GM21737 (cell line): ENCODE measurements at regions not wholly inside any gene's neighbourhood (a gene's known extent, or its start where the extent isn't known, plus 50 kb on each side); places are given as distances from the start of the nearest gene placed in this dataset.
"Not testable (repeated sequence)": the region's sequence is repeated elsewhere in the genome, so short reads cannot be mapped to it uniquely, and the experiment has no call there.

Experiments used
- ATAC-seq: cut with Tn5 transposase; IDR thresholded peaks from one replicate; pipeline ENCODE4 v1.9.1; 2021; ENCODE audit warnings: mild to moderate bottlenecking, moderate library complexity; ENCODE audit not compliant: unreplicated experiment

GRCh38 chr5:152523964-152524363, 118.9 kb upstream of the NMUR2 start:
- no peak for ATAC-seq

DNA sequence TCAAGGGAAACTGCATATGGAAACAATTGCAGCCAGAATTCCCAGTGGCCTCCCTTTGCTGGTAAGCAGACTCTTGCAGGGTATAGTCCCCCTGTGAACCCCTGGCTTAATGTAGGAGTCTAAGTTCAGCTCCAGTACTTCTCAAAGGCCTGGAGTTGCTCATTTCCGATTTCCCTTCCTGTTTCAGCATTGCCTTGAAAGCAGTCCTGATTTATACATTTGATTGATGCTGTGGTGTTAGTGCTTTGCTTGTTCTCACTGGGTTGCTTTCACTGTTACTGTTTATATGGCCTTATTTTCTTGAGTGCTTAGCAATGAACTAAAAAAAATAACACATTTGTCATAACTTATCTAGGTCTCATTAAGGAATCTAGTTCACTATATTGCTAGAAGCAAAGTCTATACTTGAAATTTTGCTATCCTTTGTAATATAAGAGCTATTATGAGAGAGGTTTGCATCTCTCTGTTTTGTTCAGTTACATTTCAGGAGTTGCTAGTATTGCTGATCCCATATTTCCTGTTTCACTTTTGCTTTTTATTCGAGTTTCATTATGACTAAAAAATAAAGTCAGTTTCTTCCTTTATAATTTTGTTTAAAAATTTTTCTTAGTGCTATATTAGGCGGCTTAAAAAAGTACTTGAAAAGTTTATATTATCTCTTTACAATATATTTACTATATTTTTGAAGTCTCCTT, 122.4 kb upstream of the NMUR2 start:
- ATAC-seq = peak; percentile 66

- ATAC-seq = no peak
These were observed 124.4 kb upstream of the NMUR2 start for GRCh38 chr5:152529440-152529839.

DNA sequence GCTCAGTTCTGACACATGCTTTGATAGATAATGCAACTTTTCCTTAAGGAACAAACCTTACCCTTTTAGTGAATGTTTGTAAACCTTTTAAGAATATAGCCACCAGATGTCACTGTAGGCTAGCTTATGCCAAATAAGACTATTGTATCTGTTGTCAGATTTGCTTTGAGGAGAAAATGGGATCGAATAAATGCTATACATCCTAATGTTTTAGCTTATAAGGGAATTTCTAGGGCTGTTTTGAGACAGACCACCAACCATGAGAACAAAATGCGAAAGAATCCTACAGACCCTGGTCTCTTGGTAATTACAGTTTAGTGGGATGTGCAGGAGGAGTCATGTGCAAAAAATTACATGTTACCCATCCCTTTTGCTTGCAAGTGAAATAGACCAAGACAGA, 127.6 kb upstream of the NMUR2 start:
- ATAC-seq = no peak

DNA sequence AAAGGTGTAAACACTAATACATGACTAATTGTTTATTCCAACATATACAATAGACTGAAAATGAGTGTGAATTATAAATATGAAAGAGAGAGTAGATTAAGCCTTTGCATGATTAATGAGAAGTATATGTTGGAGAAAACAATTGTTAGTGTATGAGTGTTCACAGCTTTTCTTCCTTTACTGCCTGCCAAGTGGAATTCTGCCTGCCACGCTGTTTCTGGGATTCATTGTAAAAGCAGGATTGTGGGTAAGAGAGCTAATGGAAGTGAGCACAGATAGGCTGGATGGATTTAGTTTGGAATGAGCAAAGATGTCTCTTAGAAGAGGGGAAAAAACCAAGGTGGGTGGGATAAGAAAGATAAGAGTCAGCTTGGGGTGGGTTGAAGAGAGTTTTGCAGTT, 129.6 kb upstream of the NMUR2 start:
- ATAC-seq = no peak

DNA sequence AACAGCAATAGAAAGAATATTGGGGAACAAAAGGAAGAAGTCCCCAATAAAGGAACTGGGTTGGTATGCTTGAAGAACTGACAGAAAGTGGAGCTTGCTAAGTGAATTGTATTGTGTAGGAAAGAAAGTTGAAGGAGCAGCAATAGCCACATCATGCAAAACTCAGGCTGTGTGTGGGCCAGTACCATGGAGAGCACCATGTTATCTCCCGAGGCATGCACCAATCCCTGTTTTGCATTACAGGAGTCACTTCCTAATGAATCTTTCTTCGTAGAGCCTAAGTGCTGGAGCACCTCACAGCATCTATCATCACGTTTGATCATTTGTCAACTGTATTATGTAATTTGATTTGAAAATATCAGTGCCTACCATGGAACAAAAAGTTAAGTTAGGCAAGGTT, 137.7 kb upstream of the NMUR2 start:
- no peak for ATAC-seq

GRCh38 chr5:152546493-152546892, 141.4 kb upstream of the NMUR2 start:
- no peak for ATAC-seq

DNA sequence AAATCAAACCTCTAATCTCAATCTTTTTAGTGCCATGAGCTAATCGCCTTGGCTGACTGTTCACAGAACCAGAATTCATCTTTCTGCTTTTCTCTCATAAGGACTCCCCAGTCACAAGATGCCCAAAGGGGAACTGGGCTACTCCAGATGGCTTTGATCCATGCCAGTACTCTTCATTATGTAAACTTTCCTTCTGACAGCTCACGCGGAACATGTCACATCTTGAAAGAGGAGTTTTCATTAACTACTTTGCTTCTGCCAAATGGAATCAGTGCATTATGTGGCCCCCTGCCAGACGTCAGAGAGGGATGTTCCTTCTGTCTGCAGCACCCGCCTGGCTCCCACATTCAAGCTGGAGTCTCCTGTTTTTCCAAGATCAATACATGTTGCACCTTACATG, 142.1 kb upstream of the NMUR2 start:
- ATAC-seq = no peak

DNA sequence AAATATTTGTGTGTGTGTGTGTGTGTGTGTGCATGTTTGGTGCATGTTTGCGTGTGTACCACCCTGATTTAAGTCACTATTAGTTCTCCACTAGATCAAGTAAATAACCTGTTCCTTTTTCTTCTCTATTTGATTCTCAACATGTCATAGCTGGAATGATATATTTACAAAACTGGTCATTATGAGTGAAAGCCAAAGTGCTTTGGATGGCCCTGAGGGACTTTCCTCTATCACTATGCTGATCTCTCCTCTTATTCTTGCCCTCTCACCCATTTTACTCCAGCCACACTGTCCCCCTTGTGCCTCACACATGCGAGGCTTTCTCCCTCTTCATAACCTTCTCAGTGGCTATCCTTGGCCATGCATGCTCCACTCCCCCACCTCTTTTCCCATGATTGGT, 144.6 kb upstream of the NMUR2 start:
- no peak for ATAC-seq

DNA sequence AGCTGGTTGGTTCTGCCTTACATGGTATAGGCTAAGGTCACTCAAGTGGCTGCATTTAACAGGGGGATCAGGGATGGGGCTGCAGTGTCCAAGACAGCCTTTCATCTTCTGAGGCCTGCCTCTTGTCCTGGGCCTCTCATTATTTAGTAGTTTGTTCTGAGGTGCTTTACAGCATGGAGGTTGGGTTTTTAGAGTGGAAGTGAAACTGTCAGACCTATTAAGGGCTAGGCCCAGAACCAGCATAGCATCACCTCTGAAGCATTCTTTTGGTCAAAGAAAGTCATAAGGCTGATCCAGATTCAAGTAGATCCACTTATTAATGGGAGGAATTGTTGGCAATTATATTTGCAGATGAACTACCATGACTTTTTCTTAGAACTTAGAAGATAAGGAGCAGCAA, 146.0 kb upstream of the NMUR2 start:
- ATAC-seq = no peak

GRCh38 chr5:152556784-152557183, 151.7 kb upstream of the NMUR2 start:
- ATAC-seq = no peak

DNA sequence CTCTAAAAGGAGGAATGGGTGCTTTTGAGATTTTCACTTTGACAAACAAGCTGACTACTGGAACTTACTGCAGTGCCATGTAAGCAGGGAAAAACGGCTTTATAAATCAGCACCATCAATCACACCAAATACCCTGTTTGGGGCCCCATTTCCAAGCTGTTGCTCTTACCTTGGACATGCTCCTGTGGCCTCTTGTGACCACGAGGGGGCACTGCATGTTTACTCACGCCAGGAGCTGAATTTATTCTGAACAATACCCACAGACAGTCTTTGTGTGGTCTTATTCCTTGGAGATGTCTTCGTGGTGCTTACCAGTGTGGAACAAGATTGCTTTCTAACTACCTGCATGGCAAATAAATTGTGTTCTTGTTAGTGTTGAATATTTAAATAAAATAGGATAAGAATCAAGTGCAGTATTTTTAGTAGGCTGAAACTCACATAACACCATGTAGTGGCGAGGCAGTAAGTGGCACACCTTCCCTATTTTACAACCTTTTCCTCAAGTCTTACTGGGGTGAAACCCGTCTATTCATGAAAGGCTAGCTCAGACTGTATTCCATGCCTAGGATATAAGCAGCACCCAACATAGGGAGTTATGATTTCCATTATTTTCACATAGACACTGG, 155.5 kb upstream of the NMUR2 start:
- ATAC-seq = no peak

GRCh38 chr5:152568016-152568415, 162.9 kb upstream of the NMUR2 start:
- ATAC-seq = no peak

DNA sequence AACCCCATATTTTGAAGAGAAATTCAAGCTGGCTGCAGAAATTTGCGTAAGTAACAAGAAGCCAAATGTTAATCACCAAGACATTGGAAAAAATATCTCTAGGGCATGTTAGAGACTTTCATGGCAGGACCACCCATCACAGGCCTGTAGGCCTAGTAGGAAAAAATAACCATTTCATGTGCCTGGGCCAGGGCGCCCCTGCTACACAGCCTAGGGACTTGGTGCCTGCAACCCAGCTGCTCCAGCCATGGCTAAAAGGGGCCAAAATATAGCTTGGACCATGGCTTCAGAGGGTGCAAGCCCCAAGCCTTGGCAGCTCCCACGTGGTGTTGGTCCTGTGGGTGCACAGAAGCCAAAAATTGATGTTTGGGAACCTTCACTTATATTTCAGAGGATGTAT, 167.7 kb upstream of the NMUR2 start:
- no peak for ATAC-seq

GRCh38 chr5:152584103-152584502, 179.0 kb upstream of the NMUR2 start:
- no peak for ATAC-seq

DNA sequence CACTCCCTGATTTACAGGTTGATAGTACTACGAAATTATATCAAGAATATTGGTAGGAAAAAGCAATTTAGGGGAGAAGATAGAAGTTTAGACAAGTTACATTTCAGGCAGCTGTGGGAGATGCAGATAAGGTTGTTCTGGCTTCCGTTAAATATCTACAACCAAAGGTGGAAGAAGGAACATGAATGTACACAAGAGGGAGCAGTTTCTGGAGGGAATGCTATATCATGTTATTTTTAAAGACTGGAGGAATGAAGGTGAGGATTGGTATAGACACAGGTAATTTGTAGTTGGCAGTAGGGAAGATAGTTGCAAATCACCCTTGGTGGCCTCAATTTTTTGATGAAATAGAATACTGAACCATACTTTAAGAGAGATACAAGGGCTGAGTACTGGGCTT, 187.3 kb upstream of the NMUR2 start:
- no peak for ATAC-seq

- no peak for ATAC-seq
These were observed 188.3 kb upstream of the NMUR2 start for GRCh38 chr5:152593388-152593787.

DNA sequence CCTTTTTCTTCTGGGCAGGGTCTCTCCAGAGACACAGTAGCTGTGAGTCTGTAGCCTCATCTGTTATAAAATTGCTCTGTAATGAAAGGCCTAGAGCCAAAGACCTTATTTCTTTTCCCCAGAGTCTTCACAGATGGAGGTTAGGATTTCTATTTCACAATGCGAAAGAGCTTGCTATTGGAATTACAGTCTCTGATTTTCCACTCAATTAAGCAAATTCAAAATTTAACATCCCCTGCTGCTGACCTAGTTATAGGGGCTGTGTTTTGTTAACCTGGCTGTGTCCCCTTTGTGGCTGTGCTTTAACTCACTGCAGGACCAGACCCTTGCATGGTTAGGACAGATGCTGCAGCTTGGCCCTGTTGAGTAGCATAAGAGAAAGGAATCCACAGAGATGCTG, 190.3 kb upstream of the NMUR2 start:
- no peak for ATAC-seq

- no peak for ATAC-seq
These were observed 194.0 kb upstream of the NMUR2 start for GRCh38 chr5:152599096-152599495.

- ATAC-seq = no peak
These were observed 197.0 kb upstream of the NMUR2 start for GRCh38 chr5:152601806-152602732.

DNA sequence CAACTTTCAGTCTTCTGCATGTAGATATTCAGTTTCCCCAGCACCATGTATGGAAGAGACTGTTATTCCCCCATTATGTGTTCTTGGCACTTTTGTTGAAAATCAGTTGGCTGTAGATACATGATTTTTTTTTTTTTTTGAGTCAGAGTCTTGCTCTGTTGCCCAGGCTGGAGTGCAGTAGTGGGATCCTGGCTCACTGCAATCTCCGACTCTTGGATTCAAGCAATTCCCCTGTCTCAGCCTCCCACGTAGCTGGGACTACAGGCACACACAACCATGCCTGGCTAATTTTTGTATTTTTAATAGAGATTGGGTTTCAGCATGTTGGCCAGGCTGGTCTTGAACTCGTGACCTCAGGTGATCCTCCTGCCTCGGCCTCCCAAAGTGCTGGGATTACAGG, 201.0 kb upstream of the NMUR2 start:
- not testable (repeated sequence) for ATAC-seq
